ENCODE measurements at regions not wholly inside any gene's neighbourhood (a gene's known extent, or its start where the extent isn't known, plus 50 kb on each side); places are given as distances from the start of the nearest gene placed in this dataset.

DNA sequence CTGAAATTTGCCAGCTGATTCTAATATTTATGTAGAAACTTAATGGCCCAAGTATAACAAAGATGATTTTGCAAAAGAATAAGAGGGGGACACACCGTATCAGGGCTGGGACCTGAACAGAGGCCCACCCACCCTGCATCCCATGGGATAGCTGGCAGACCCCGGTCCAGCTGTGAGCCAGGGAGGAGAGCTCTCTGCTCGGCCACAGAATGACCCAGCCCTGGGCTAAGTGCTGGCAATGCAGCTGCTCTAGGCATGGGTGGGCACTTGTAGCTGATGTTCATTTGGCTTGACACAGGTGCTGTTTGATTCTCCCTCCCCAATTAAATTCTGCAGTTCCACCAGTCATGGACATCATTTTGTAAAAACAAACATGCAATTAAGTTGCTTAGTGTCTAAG lies 522.8 kb upstream of the RAB6C start:
- TF ChIP-seq, protein P1, sequence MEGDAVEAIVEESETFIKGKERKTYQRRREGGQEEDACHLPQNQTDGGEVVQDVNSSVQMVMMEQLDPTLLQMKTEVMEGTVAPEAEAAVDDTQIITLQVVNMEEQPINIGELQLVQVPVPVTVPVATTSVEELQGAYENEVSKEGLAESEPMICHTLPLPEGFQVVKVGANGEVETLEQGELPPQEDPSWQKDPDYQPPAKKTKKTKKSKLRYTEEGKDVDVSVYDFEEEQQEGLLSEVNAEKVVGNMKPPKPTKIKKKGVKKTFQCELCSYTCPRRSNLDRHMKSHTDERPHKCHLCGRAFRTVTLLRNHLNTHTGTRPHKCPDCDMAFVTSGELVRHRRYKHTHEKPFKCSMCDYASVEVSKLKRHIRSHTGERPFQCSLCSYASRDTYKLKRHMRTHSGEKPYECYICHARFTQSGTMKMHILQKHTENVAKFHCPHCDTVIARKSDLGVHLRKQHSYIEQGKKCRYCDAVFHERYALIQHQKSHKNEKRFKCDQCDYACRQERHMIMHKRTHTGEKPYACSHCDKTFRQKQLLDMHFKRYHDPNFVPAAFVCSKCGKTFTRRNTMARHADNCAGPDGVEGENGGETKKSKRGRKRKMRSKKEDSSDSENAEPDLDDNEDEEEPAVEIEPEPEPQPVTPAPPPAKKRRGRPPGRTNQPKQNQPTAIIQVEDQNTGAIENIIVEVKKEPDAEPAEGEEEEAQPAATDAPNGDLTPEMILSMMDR (IDR thresholded peaks at IDR 0.05) = no peak
- TF ChIP-seq POLR2A (IDR thresholded peaks at IDR 0.05) = no peak

All from Peyer's patch (tissue), 4 donors.